ENCODE measurements at regions not wholly inside any gene's neighbourhood (a gene's known extent, or its start where the extent isn't known, plus 50 kb on each side); places are given as distances from the start of the nearest gene placed in this dataset.
"Not testable (repeated sequence)": the region's sequence is repeated elsewhere in the genome, so short reads cannot be mapped to it uniquely, and the experiment has no call there.

DNA sequence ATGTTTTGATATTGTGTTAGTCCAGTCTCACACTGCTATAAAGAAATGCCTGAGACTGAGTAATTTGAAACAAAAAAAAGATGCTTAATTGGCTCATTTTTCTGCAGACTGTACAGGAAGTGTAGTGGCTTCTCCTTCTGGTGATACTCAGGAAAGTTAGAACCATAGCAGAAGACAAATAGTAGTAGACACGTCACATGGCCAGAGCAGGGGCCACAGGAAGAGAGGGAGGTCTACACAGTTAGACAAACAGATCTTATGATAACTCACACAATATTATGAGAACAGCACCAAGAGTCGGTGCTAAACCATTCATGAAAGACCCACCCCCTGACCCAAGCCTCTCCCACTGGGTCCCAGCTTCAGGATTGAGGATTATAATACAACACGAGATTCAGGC is 181.5 kb upstream of the TP53TG3D start:
- TF ChIP-seq, protein P1, sequence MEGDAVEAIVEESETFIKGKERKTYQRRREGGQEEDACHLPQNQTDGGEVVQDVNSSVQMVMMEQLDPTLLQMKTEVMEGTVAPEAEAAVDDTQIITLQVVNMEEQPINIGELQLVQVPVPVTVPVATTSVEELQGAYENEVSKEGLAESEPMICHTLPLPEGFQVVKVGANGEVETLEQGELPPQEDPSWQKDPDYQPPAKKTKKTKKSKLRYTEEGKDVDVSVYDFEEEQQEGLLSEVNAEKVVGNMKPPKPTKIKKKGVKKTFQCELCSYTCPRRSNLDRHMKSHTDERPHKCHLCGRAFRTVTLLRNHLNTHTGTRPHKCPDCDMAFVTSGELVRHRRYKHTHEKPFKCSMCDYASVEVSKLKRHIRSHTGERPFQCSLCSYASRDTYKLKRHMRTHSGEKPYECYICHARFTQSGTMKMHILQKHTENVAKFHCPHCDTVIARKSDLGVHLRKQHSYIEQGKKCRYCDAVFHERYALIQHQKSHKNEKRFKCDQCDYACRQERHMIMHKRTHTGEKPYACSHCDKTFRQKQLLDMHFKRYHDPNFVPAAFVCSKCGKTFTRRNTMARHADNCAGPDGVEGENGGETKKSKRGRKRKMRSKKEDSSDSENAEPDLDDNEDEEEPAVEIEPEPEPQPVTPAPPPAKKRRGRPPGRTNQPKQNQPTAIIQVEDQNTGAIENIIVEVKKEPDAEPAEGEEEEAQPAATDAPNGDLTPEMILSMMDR (IDR thresholded peaks at IDR 0.05) = not testable (repeated sequence)
- TF ChIP-seq POLR2A (IDR thresholded peaks at IDR 0.05) = not testable (repeated sequence)

Measured in body of pancreas (tissue), 4 donors.